HEK293T (cell line): ENCODE measurements at regions not wholly inside any gene's neighbourhood (a gene's known extent, or its start where the extent isn't known, plus 50 kb on each side); places are given as distances from the start of the nearest gene placed in this dataset.

Experiments
- ARNT ChIP-seq: fragments of 450-650 bp; IDR thresholded peaks from 2 replicates; pipeline ENCODE4 v1.6.1; 2017; ENCODE audit warnings: mild to moderate bottlenecking
- BHLHE40 ChIP-seq: fragments of 450-650 bp; IDR thresholded peaks from 2 replicates; pipeline ENCODE4 v1.6.1; 2016; ENCODE audit warnings: mild to moderate bottlenecking, moderate library complexity, borderline replicate concordance
- HDGF ChIP-seq: fragments of 450-650 bp; IDR thresholded peaks from 2 replicates; pipeline ENCODE4 v1.6.1; 2017; ENCODE audit warnings: antibody characterized with exemption, borderline replicate concordance
- LEF1 ChIP-seq: fragments of 450-650 bp; IDR thresholded peaks from 2 replicates; pipeline ENCODE4 v1.6.1; 2017; ENCODE audit warnings: mild to moderate bottlenecking, borderline replicate concordance
- NFRKB ChIP-seq: fragments of 450-650 bp; IDR thresholded peaks from 2 replicates; pipeline ENCODE4 v1.6.1; 2016; ENCODE audit warnings: mild to moderate bottlenecking, moderate library complexity
- SP1 ChIP-seq: fragments of 450-650 bp; IDR thresholded peaks from 2 replicates; pipeline ENCODE4 v1.6.1; 2017
- SUZ12 ChIP-seq: fragments of 450-650 bp; IDR thresholded peaks from 2 replicates; pipeline ENCODE4 v1.6.1; 2016; ENCODE audit warnings: mild to moderate bottlenecking
- TARDBP ChIP-seq: fragments of 450-650 bp; IDR thresholded peaks from 2 replicates; pipeline ENCODE4 v1.6.1; 2016
- ZNF384 ChIP-seq: fragments of 450-650 bp; IDR thresholded peaks from 2 replicates; pipeline ENCODE4 v1.6.1; 2016

DNA sequence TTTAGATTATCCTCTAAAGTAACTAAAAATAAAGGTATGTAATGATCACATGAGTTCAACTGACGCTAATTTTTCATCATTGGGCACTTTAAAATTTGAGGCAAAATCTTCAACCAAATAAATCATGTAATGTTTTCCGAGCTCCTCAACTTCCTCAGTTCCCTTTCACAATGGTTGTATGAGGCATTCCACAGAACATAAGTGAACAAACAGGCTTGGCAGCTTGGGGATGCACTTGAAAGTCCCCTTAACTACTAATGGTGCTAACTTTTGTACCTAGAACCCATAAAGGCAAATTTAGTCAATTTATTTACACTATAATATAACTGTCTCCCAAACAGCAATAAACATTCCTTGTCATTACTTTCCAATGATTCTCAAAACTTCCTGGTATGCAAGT lies 1137.9 kb downstream of the ROBO2 start:
- TF ChIP-seq LEF1 (no peak), ARNT (no peak), BHLHE40 (no peak), NFRKB (no peak), SP1 (no peak), HDGF (no peak), TARDBP (no peak), SUZ12 (no peak), ZNF384 (no peak)
